H1 (cell line): ENCODE measurements at regions not wholly inside any gene's neighbourhood (a gene's known extent, or its start where the extent isn't known, plus 50 kb on each side); places are given as distances from the start of the nearest gene placed in this dataset.

Source experiments
- CTCF ChIA-PET: fragments of 300-600 bp; sonication (Branson Sonifier 250); formaldehyde crosslinking; loops from one replicate; lab custom pipeline; 2021; ENCODE audit not compliant: partially characterized antibody; lab: Charles Lee
- POLR2A ChIA-PET: fragments of 300-600 bp; sonication (Branson Sonifier 250); formaldehyde crosslinking; loops from one replicate; lab custom pipeline; 2021; ENCODE audit warnings: inconsistent platforms; ENCODE audit not compliant: partially characterized antibody; lab: Charles Lee
- DNase-seq, 2 experiments: peaks; one replicate each; pipeline versions ENCODE4 v3.0.0 to v3.0.0-alpha.2; 2010 to 2022; ENCODE audit warnings: low spot score in 2 of 2, low read depth in 1 of 2, mixed read lengths in 1 of 2
- FAIRE-seq: peaks from 2 replicates; lab custom pipeline; 2011; peaks lifted over from hg19 to GRCh38; lab: Jason Lieb, UNC
- H2AFZ ChIP-seq: 2 replicates; pipeline ENCODE4 v1.8.1; 2012; ENCODE audit warnings: low read length, inconsistent platforms
- H2AK5ac ChIP-seq: 2 replicates; pipeline ENCODE4 v1.6.1; 2013; ENCODE audit warnings: low read depth, low read length
- H2BK120ac ChIP-seq: replicated peaks from 2 replicates; pipeline ENCODE3; 2013; ENCODE audit warnings: low read depth, low read length, inconsistent platforms
- H2BK12ac ChIP-seq: 2 replicates; pipeline ENCODE4 v1.6.1; 2013; ENCODE audit warnings: low read depth, low read length
- H2BK15ac ChIP-seq: 2 replicates; pipeline ENCODE4 v1.6.1; 2013; ENCODE audit warnings: low read length
- H2BK20ac ChIP-seq: 2 replicates; pipeline ENCODE4 v1.6.1; 2013; ENCODE audit warnings: low read length
- H2BK5ac ChIP-seq: 2 replicates; pipeline ENCODE4 v1.6.1; 2013; ENCODE audit warnings: low read depth, low read length
- H3K14ac ChIP-seq: 2 replicates; pipeline ENCODE4 v1.6.1; 2013; ENCODE audit warnings: inconsistent platforms; ENCODE audit not compliant: insufficient read length
- H3K18ac ChIP-seq: 2 replicates; pipeline ENCODE4 v1.6.1; 2013; ENCODE audit warnings: low read length; ENCODE audit errors: extremely low read depth
- H3K23ac ChIP-seq: 2 replicates; pipeline ENCODE4 v1.6.1; 2013; ENCODE audit warnings: inconsistent platforms; ENCODE audit not compliant: insufficient read length
- H3K23me2 ChIP-seq: 2 replicates; pipeline ENCODE4 v1.6.1; 2013; ENCODE audit warnings: low read depth, low read length
- H3K27ac ChIP-seq: 2 replicates; pipeline ENCODE4 v1.6.1; 2011; ENCODE audit warnings: low read depth, low read length, inconsistent platforms
- H3K27me3 ChIP-seq, 4 experiments: replicated peaks in 1 of 4; 1 replicate in 1 of 4; 2 replicates in 3 of 4; pipeline versions ENCODE4 v1.6.1 to v1.8.1; 2011 to 2013; ENCODE audit warnings: low read length in 3 of 4, mild to moderate bottlenecking in 3 of 4, inconsistent platforms in 2 of 4, mixed read lengths in 2 of 4, moderate library complexity in 1 of 4; ENCODE audit not compliant: control insufficient read depth in 3 of 4, insufficient read depth in 3 of 4; ENCODE audit errors: extremely low read depth in 1 of 4
- H3K36me3 ChIP-seq, 4 experiments: 2 replicates each; pipeline versions ENCODE4 v1.6.1 to v1.8.1; 2011 to 2013; ENCODE audit warnings: mild to moderate bottlenecking in 4 of 4, low read length in 3 of 4, moderate library complexity in 2 of 4, control low read depth in 1 of 4, inconsistent platforms in 1 of 4; ENCODE audit not compliant: insufficient read depth in 4 of 4, control insufficient read depth in 2 of 4
- H3K4ac ChIP-seq: replicated peaks from 2 replicates; pipeline ENCODE3; 2013; ENCODE audit warnings: low read length, low read depth, mixed read lengths, inconsistent platforms; ENCODE audit not compliant: insufficient read length
- H3K4me1 ChIP-seq, 4 experiments: replicated peaks in 1 of 4; 1 replicate in 1 of 4; 2 replicates in 3 of 4; pipeline versions ENCODE4 v1.6.1 to v1.8.1; 2011 to 2013; ENCODE audit warnings: low read length in 3 of 4, inconsistent platforms in 2 of 4, mixed read lengths in 1 of 4; ENCODE audit not compliant: insufficient read depth in 4 of 4, control insufficient read depth in 3 of 4
- H3K4me2 ChIP-seq, 2 experiments: 2 replicates each; pipeline versions ENCODE4 v1.6.1 to v1.8.1; 2011 to 2013; ENCODE audit warnings: low read depth in 2 of 2, low read length in 2 of 2, control low read depth in 1 of 2, inconsistent platforms in 1 of 2, mild to moderate bottlenecking in 1 of 2; ENCODE audit not compliant: insufficient read depth in 1 of 2
- H3K4me3 ChIP-seq, 4 experiments: fragments of 200-600, 300-600 bp in 1 of 4; sonication (generic), shearing (Covaris generic), sonication (Bioruptor Twin) in 1 of 4; 2 replicates each; pipeline versions ENCODE4 v1.5.1 to v1.8.1; 2011 to 2016; ENCODE audit warnings: low read length in 4 of 4, low read depth in 3 of 4, control low read depth in 2 of 4, inconsistent platforms in 2 of 4, mild to moderate bottlenecking in 2 of 4, mixed read lengths in 1 of 4, moderate library complexity in 1 of 4; ENCODE audit not compliant: insufficient read depth in 2 of 4; ENCODE audit errors: extremely low read depth in 1 of 4
- H3K56ac ChIP-seq: replicated peaks from 2 replicates; pipeline ENCODE3; 2013; ENCODE audit warnings: low read depth, mild to moderate bottlenecking, mixed read lengths, low read length, inconsistent platforms; ENCODE audit not compliant: insufficient read length
- H3K79me1 ChIP-seq: 2 replicates; pipeline ENCODE4 v1.6.1; 2013; ENCODE audit warnings: low read depth, low read length, control low read depth
- H3K79me2 ChIP-seq, 2 experiments: 2 replicates each; pipeline versions ENCODE4 v1.6.1 to v1.8.1; 2012 to 2013; ENCODE audit warnings: low read length in 2 of 2, mild to moderate bottlenecking in 2 of 2, inconsistent platforms in 1 of 2; ENCODE audit not compliant: insufficient read depth in 2 of 2, control insufficient read depth in 1 of 2
- H3K9ac ChIP-seq, 4 experiments: replicated peaks in 1 of 4; 1 replicate in 1 of 4; 2 replicates in 3 of 4; pipeline versions ENCODE4 v1.6.1 to v1.8.1; 2011 to 2013; ENCODE audit warnings: low read depth in 3 of 4, low read length in 3 of 4, control low read depth in 2 of 4, mild to moderate bottlenecking in 2 of 4, moderate library complexity in 2 of 4, inconsistent platforms in 1 of 4; ENCODE audit errors: extremely low read depth in 1 of 4
- H3K9me3 ChIP-seq, 2 experiments: 2 replicates each; pipeline versions ENCODE4 v1.6.1 to v1.8.1; 2012 to 2013; ENCODE audit warnings: mild to moderate bottlenecking in 2 of 2, moderate library complexity in 2 of 2, control low read depth in 1 of 2, inconsistent platforms in 1 of 2, low read depth in 1 of 2, low read length in 1 of 2, mixed read lengths in 1 of 2; ENCODE audit not compliant: insufficient read depth in 2 of 2
- H4K20me1 ChIP-seq, 2 experiments: replicated peaks in 1 of 2; 2 replicates each; pipeline versions ENCODE3 to v1.8.1; 2011 to 2013; ENCODE audit warnings: inconsistent platforms in 2 of 2, low read length in 2 of 2, mild to moderate bottlenecking in 1 of 2; ENCODE audit not compliant: insufficient read depth in 2 of 2, control insufficient read depth in 1 of 2
- H4K5ac ChIP-seq: 2 replicates; pipeline ENCODE4 v1.6.1; 2013; ENCODE audit warnings: low read length, low read depth, mixed read lengths, inconsistent platforms; ENCODE audit not compliant: insufficient read length
- H4K8ac ChIP-seq: 2 replicates; pipeline ENCODE4 v1.8.0; 2013; ENCODE audit warnings: mild to moderate bottlenecking, moderate library complexity, low read length, inconsistent platforms; ENCODE audit not compliant: insufficient read depth; ENCODE audit errors: extremely low read depth
- H4K91ac ChIP-seq: replicated peaks from 2 replicates; pipeline ENCODE3; 2013; ENCODE audit warnings: low read length, mixed read lengths, inconsistent platforms; ENCODE audit not compliant: insufficient read length
- CEBPB ChIP-seq: IDR thresholded peaks from 2 replicates; pipeline ENCODE4 v1.6.1; 2012; ENCODE audit warnings: low read depth, low read length
- GTF2F1 ChIP-seq: IDR thresholded peaks from 2 replicates; pipeline ENCODE4 v1.6.1; 2012; ENCODE audit warnings: low read depth, low read length, improper control_type of control experiment, borderline replicate concordance
- PHF8 ChIP-seq: fragments of 200-600 bp; sonication (generic); conservative IDR thresholded peaks from 2 replicates; pipeline ENCODE4 v1.7.1; 2012; ENCODE audit warnings: low read depth, mild to moderate bottlenecking, inconsistent platforms, low read length, moderate library complexity
- RXRA ChIP-seq: IDR thresholded peaks from 2 replicates; pipeline ENCODE4 v1.6.1; 2011; ENCODE audit warnings: low read depth, mild to moderate bottlenecking, low read length, moderate library complexity; ENCODE audit not compliant: insufficient read depth
- WGBS, 2 experiments: shearing (Covaris generic) in 1 of 2; methylation state at CpG; one replicate each; pipeline versions ENCODE4 v1.1.6 to v1.1.7; 2013 to 2015; ENCODE audit warnings: low lambda C conversion rate in 2 of 2, mixed read lengths in 2 of 2, inconsistent platforms in 1 of 2, low coverage in 1 of 2, missing lambda C conversion rate in 1 of 2; ENCODE audit not compliant: insufficient replicate concordance in 2 of 2, insufficient coverage in 1 of 2, insufficient read length in 1 of 2; ENCODE audit errors: extremely low coverage in 1 of 2, missing lambda C conversion rate in 1 of 2; 5-methylcytosine and 5-hydroxymethylcytosine counted together

DNA sequence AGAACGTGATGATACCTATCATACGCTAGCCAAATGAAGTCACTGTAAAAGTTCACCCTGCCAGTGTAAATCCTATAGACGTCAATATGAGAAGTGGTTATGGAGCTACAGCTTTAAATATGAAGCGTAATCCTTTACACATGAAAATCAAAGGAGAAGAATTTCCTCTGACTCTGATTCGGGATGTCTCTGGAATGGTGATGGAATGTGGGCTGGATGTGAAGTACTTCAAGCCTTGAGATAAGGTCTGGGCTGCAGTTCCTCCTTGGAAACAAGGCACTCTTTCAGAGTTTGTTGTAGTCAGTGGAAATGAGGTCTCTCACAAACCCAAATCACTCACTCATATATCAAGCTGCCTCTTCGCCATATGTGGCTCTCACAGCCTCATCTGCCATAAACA, 53.1 kb upstream of the NAP1L1 start:
- no peak overlapping the region for H2AK5ac ChIP-seq
- H2BK5ac ChIP-seq = no peak overlapping the region
- no peak overlapping the region for H2BK120ac ChIP-seq
- H3K79me1 ChIP-seq = no peaks in the 10 kb centered on the region
- H3K23ac ChIP-seq = no peak overlapping the region
- no peak overlapping the region for H2AFZ ChIP-seq
- H3K4me3 ChIP-seq = no peak overlapping the region
- H4K91ac ChIP-seq = no peak overlapping the region
- ChIA-PET POLR2A (no interaction called here), CTCF (interaction anchor here (0.7 kb wide), 1 partner anchor 46 kb away, joined by 3 read pairs; no protein-coding TSS in a partner anchor)
- no peak for FAIRE-seq
- no peak overlapping the region for H2BK15ac ChIP-seq
- no peak overlapping the region for H3K4me2 ChIP-seq
- WGBS, 2 experiments = 89% methylated on average over 6 of the region's 6 CpGs; no CpG with 5 or more reads in 1 of the 2 experiments
- TF ChIP-seq PHF8 = no peak
- no peak for TF ChIP-seq CEBPB
- TF ChIP-seq GTF2F1 = no peak
- TF ChIP-seq RXRA = no peak
- H2BK12ac ChIP-seq = no peak overlapping the region
- H3K9ac ChIP-seq = no peak overlapping the region
- no peak overlapping the region for H2BK20ac ChIP-seq
- H4K20me1 ChIP-seq = no peaks in the 10 kb centered on the region
- H4K5ac ChIP-seq = no peak overlapping the region
- H3K14ac ChIP-seq = no peak overlapping the region
- no peak overlapping the region for H4K8ac ChIP-seq
- DNase-seq = no peak
- no peaks in the 10 kb centered on the region for H3K9me3 ChIP-seq
- H3K18ac ChIP-seq = no peak overlapping the region
- no peaks in the 10 kb centered on the region for H3K79me2 ChIP-seq
- no peaks in the 10 kb centered on the region for H3K4me1 ChIP-seq
- no peaks in the 10 kb centered on the region for H3K36me3 ChIP-seq
- no peak overlapping the region for H3K56ac ChIP-seq
- no peaks in the 10 kb centered on the region for H3K27me3 ChIP-seq
- H3K4ac ChIP-seq = no peak overlapping the region
- H3K27ac ChIP-seq = no peak overlapping the region
- no peaks in the 10 kb centered on the region for H3K23me2 ChIP-seq
